Sigmoid colon (tissue), 6 donors: ENCODE measurements at regions not wholly inside any gene's neighbourhood (a gene's known extent, or its start where the extent isn't known, plus 50 kb on each side); places are given as distances from the start of the nearest gene placed in this dataset.

ENCODE experiments used
- DNase-seq: peaks from one replicate; pipeline ENCODE4 v3.0.0-alpha.2; 2019
- H3K27ac ChIP-seq, 4 donors: fragments of 200-600 bp; sonication (generic); one replicate each; pipeline ENCODE4 v1.5.1; 2016 to 2019; ENCODE audit warnings: mild to moderate bottlenecking in 1 of 4
- H3K27me3 ChIP-seq, 3 donors: fragments of 200-600 bp; sonication (generic); one replicate each; pipeline ENCODE4 v1.5.1; 2019; ENCODE audit warnings: mild to moderate bottlenecking in 1 of 3
- H3K36me3 ChIP-seq, 4 donors: fragments of 200-600 bp; sonication (generic); one replicate each; pipeline ENCODE4 v1.5.1; 2016 to 2019
- H3K4me1 ChIP-seq, 4 donors: fragments of 200-600 bp; sonication (generic); one replicate each; pipeline ENCODE4 v1.5.1; 2017 to 2019
- H3K4me3 ChIP-seq, 4 donors: fragments of 200-600 bp; sonication (generic); one replicate each; pipeline ENCODE4 v1.5.1; 2017 to 2019; ENCODE audit warnings: mild to moderate bottlenecking in 2 of 4, moderate library complexity in 1 of 4
- H3K9me3 ChIP-seq, 4 donors: fragments of 200-600 bp in 3 of 4; sonication (generic) in 3 of 4; one replicate each; pipeline versions ENCODE4 v1.5.1 to v1.6.1; 2013 to 2019
- CTCF ChIP-seq, 4 experiments: fragments of 450-650 bp in 3 of 4; fragments of 200-600 bp in 1 of 4; IDR thresholded peaks; one replicate each; pipeline ENCODE4 v1.5.1; 2016 to 2019; ENCODE audit warnings: antibody characterized with exemption in 4 of 4, mild to moderate bottlenecking in 3 of 4, moderate library complexity in 2 of 4
- EP300 ChIP-seq, 4 donors: sonication (generic); formaldehyde crosslinking; IDR thresholded peaks; one replicate each; pipeline ENCODE4 v1.6.1; 2017; ENCODE audit warnings: antibody characterized with exemption in 4 of 4
- POLR2A ChIP-seq, 2 donors: fragments of 450-650 bp; IDR thresholded peaks; one replicate each; pipeline ENCODE4 v1.6.1; 2016; ENCODE audit warnings: antibody characterized with exemption in 2 of 2, mild to moderate bottlenecking in 2 of 2, moderate library complexity in 2 of 2
- POLR2AphosphoS5 ChIP-seq, 4 donors: sonication (generic); formaldehyde crosslinking; IDR thresholded peaks; one replicate each; pipeline ENCODE4 v1.6.1; 2017; ENCODE audit warnings: antibody characterized with exemption in 4 of 4
- WGBS, 2 donors: extraction: QIAGEN DNeasy Blood & Tissue Kit; methylation state at CpG; one replicate each; pipeline ENCODE4 v1.1.7; 2013; 5-methylcytosine and 5-hydroxymethylcytosine counted together
- intact Hi-C: fragments of 100-400 bp; cut with DNase I; formaldehyde crosslinking; loops from one replicate; pipeline ENCODE4 v1.15.1; 2023
- donor health status: healthy with polysubstance abuse.
- donor health status: healthy.

- Histone ChIP-seq H3K27me3 (no peaks in the 10 kb centered on the region), H3K36me3 (no peaks in the 10 kb centered on the region), H3K4me1 (no peaks in the 10 kb centered on the region), H3K9me3 (no peaks in the 10 kb centered on the region), H3K4me3 (no peak overlapping the region), H3K27ac (no peak overlapping the region)
- TF ChIP-seq POLR2A (IDR thresholded peaks at IDR 0.05), result no peak
- no peak for TF ChIP-seq CTCF (IDR thresholded peaks at IDR 0.05)
- no peak for TF ChIP-seq POLR2AphosphoS5 (IDR thresholded peaks at IDR 0.05)
- TF ChIP-seq EP300 (IDR thresholded peaks at IDR 0.05), result no peak
- 16 to 53% methylated on average over 2 of the region's 2 CpGs for WGBS, 2 donors
- no peak for DNase-seq
- intact Hi-C loops, result no loop called here
Observed at GRCh38 chr5:74375271-74375670, 265.3 kb downstream of the ENC1 start.

- Histone ChIP-seq H3K4me1 (no peaks in the 10 kb centered on the region), H3K27ac (no peak overlapping the region), H3K4me3 (no peak overlapping the region), H3K9me3 (no peaks in the 10 kb centered on the region), H3K36me3 (no peaks in the 10 kb centered on the region), H3K27me3 (no peaks in the 10 kb centered on the region)
- 33 to 71% methylated on average over 4 of the region's 4 CpGs for WGBS, 2 donors
- DNase-seq, result no peak
- TF ChIP-seq POLR2A (IDR thresholded peaks at IDR 0.05) (no peak), EP300 (IDR thresholded peaks at IDR 0.05) (no peak), POLR2AphosphoS5 (IDR thresholded peaks at IDR 0.05) (no peak), CTCF (IDR thresholded peaks at IDR 0.05) (no peak)
- intact Hi-C loops, result no loop called here
Observed at GRCh38 chr5:74374656-74375055, 265.9 kb downstream of the ENC1 start.

GRCh38 chr5:74373076-74373475 lies 267.5 kb downstream of the ENC1 start:
- Histone ChIP-seq H3K4me3 (no peak overlapping the region), H3K9me3 (no peaks in the 10 kb centered on the region), H3K4me1 (no peaks in the 10 kb centered on the region), H3K27me3 (no peaks in the 10 kb centered on the region), H3K27ac (no peak overlapping the region), H3K36me3 (no peaks in the 10 kb centered on the region)
- WGBS, 2 donors, result 68 to 69% methylated on average over 1 of the region's 1 CpG
- no peak for TF ChIP-seq POLR2A (IDR thresholded peaks at IDR 0.05)
- no peak for TF ChIP-seq POLR2AphosphoS5 (IDR thresholded peaks at IDR 0.05)
- no peak for TF ChIP-seq EP300 (IDR thresholded peaks at IDR 0.05)
- no peak for TF ChIP-seq CTCF (IDR thresholded peaks at IDR 0.05)
- no peak for DNase-seq
- intact Hi-C loops, result no loop called here

GRCh38 chr5:74372502-74373064 lies 267.9 kb downstream of the ENC1 start:
- no peaks in the 10 kb centered on the region for H3K27me3 ChIP-seq
- WGBS, 2 donors, result 88 to 94% methylated on average over 5 of the region's 5 CpGs
- no peaks in the 10 kb centered on the region for H3K36me3 ChIP-seq
- H3K4me3 ChIP-seq, result no peak overlapping the region
- intact Hi-C loops, result no loop called here
- H3K9me3 ChIP-seq, result no peaks in the 10 kb centered on the region
- no peak overlapping the region for H3K27ac ChIP-seq
- no peaks in the 10 kb centered on the region for H3K4me1 ChIP-seq
- TF ChIP-seq CTCF (IDR thresholded peaks at IDR 0.05) (no peak), POLR2AphosphoS5 (IDR thresholded peaks at IDR 0.05) (no peak), EP300 (IDR thresholded peaks at IDR 0.05) (no peak), POLR2A (IDR thresholded peaks at IDR 0.05) (no peak)
- no peak for DNase-seq

GRCh38 chr5:74372051-74372450 lies 268.5 kb downstream of the ENC1 start:
- DNase-seq, result no peak
- WGBS, 2 donors, result 76% methylated on average over 3 of the region's 3 CpGs
- Histone ChIP-seq H3K4me1 (no peaks in the 10 kb centered on the region), H3K9me3 (no peaks in the 10 kb centered on the region), H3K4me3 (no peak overlapping the region), H3K36me3 (no peaks in the 10 kb centered on the region), H3K27ac (no peak overlapping the region), H3K27me3 (no peaks in the 10 kb centered on the region)
- intact Hi-C loops, result no loop called here
- TF ChIP-seq POLR2A (IDR thresholded peaks at IDR 0.05), result no peak
- TF ChIP-seq CTCF (IDR thresholded peaks at IDR 0.05), result no peak
- TF ChIP-seq POLR2AphosphoS5 (IDR thresholded peaks at IDR 0.05), result no peak
- TF ChIP-seq EP300 (IDR thresholded peaks at IDR 0.05), result no peak
